Chondrocyte (in vitro differentiated cells): ENCODE measurements at regions not wholly inside any gene's neighbourhood (a gene's known extent, or its start where the extent isn't known, plus 50 kb on each side); places are given as distances from the start of the nearest gene placed in this dataset.

Source experiments
- DNase-seq: peaks from one replicate; pipeline ENCODE4 v3.0.0; 2021; ENCODE audit warnings: mixed read lengths, low spot score
- H3K27ac Mint-ChIP-seq: one replicate; pipeline ENCODE4 v1.8.0; 2021; ENCODE audit warnings: mild to moderate bottlenecking, moderate library complexity, mixed read lengths; ENCODE audit not compliant: unreplicated experiment
- H3K27me3 Mint-ChIP-seq: 2 replicates; pipeline ENCODE4 v1.8.0; 2021; ENCODE audit warnings: low read depth, mixed read lengths
- H3K36me3 Mint-ChIP-seq: 2 replicates; pipeline ENCODE4 v1.8.0; 2021; ENCODE audit warnings: low read depth, mixed read lengths
- H3K4me1 Mint-ChIP-seq: 2 replicates; pipeline ENCODE4 v1.8.0; 2021; ENCODE audit warnings: low read depth, mild to moderate bottlenecking, mixed read lengths
- H3K4me3 Mint-ChIP-seq: one replicate; pipeline ENCODE4 v1.8.0; 2021; ENCODE audit warnings: mild to moderate bottlenecking, moderate library complexity, mixed read lengths; ENCODE audit not compliant: unreplicated experiment
- H3K9me3 Mint-ChIP-seq: 2 replicates; pipeline ENCODE4 v1.8.0; 2021; ENCODE audit warnings: low read depth, mixed read lengths
- CTCF ChIP-seq: fragments of 200-600 bp; sonication (generic); IDR thresholded peaks from 2 replicates; pipeline ENCODE4 v1.5.0; 2021; ENCODE audit warnings: antibody characterized with exemption, mild to moderate bottlenecking, moderate library complexity

DNA sequence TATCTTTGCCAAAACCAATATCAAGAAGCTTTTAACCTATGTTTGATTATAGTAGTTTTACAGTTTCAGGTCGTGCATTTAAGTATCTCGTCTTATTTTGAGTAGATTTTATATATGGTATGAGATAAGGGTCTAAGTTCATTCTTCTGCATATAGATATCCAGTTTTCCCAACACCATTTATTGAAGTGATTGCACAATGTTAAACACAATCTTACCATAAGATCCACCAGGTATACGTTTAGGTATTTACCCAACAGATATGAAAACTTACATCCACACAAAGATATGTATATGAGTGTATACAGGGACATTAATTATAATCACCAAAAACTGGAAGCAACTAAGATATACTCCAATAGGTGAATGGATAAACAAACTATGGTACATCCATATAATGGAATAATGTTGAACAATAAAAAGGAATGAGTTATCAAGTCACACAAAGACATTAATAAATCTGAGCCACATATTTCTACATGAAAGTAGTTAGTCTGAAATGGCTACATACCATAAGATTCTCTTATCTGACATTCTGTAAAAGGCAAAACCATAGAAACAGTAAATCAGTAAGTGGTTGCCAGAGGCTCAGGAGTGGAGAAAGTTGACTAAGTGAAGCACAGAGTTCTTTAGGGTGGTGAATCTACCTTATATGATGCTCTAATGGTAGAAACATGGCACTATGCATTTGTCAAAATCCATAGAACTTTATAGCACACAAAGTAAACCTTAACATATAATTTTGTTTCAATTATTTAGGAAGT, 222.6 kb downstream of the NUAK1 start:
- no peak overlapping the region for H3K4me3 Mint-ChIP-seq
- DNase-seq = no peak
- no peaks in the 10 kb centered on the region for H3K27me3 Mint-ChIP-seq
- peaks cover 7% of the 10 kb centered on the region for H3K9me3 Mint-ChIP-seq
- no peak overlapping the region for H3K27ac Mint-ChIP-seq
- no peaks in the 10 kb centered on the region for H3K36me3 Mint-ChIP-seq
- TF ChIP-seq CTCF = no peak
- peaks cover 20% of the 10 kb centered on the region for H3K4me1 Mint-ChIP-seq

DNA sequence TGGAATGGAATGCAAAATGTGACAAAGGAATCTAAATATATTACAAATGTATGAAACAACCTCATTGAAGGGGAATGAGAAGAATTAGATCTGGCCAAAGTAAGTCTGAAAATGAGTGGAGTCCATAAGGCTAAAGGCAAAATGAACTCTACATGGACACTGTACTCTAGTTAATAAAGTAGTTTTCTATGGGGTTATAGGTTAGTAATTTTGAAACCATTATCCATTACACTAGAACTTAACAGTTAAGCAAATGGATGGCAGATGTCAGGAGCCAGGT, 222.1 kb downstream of the NUAK1 start:
- peaks cover 22% of the 10 kb centered on the region for H3K4me1 Mint-ChIP-seq
- no peak overlapping the region for H3K4me3 Mint-ChIP-seq
- peaks cover 7% of the 10 kb centered on the region for H3K9me3 Mint-ChIP-seq
- no peaks in the 10 kb centered on the region for H3K27me3 Mint-ChIP-seq
- no peak for DNase-seq
- H3K36me3 Mint-ChIP-seq = no peaks in the 10 kb centered on the region
- TF ChIP-seq CTCF = no peak
- H3K27ac Mint-ChIP-seq = peak overlapping the region; percentile 13

- no peak overlapping the region for H3K27ac Mint-ChIP-seq
- TF ChIP-seq CTCF = no peak
- H3K36me3 Mint-ChIP-seq = no peaks in the 10 kb centered on the region
- H3K4me1 Mint-ChIP-seq = peaks cover 49% of the 10 kb centered on the region
- H3K4me3 Mint-ChIP-seq = no peak overlapping the region
- H3K9me3 Mint-ChIP-seq = no peaks in the 10 kb centered on the region
- no peaks in the 10 kb centered on the region for H3K27me3 Mint-ChIP-seq
- DNase-seq = no peak
Observed at GRCh38 chr12:105920161-105920684, 218.5 kb downstream of the NUAK1 start.

DNA sequence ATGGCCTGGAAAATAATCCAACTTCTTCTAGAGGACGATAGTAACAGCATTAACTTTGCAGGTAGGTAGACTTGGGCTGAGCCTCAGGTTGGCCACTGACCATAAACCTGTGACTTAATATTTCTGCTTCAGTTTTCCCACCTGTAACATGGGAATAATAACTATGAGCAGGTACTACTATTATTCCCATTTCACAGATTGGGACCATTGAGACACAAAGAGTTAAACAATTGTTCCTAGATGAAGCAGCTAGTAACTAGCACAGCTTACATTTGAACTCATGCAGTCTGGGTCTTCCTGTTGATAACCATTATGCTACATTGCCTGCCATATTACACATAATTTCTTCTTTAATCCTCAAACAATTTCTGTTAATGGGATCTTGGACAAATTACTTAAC, 217.7 kb downstream of the NUAK1 start:
- DNase-seq = no peak
- H3K4me1 Mint-ChIP-seq = peaks cover 49% of the 10 kb centered on the region
- no peak overlapping the region for H3K27ac Mint-ChIP-seq
- no peak overlapping the region for H3K4me3 Mint-ChIP-seq
- no peaks in the 10 kb centered on the region for H3K36me3 Mint-ChIP-seq
- H3K9me3 Mint-ChIP-seq = no peaks in the 10 kb centered on the region
- TF ChIP-seq CTCF = no peak
- no peaks in the 10 kb centered on the region for H3K27me3 Mint-ChIP-seq

GRCh38 chr12:105921872-105922669, 216.7 kb downstream of the NUAK1 start:
- H3K4me3 Mint-ChIP-seq = no peak overlapping the region
- no peaks in the 10 kb centered on the region for H3K9me3 Mint-ChIP-seq
- no peak for DNase-seq
- no peak for TF ChIP-seq CTCF
- peak overlapping the region; percentile 97 for H3K27ac Mint-ChIP-seq
- H3K27me3 Mint-ChIP-seq = no peaks in the 10 kb centered on the region
- no peaks in the 10 kb centered on the region for H3K36me3 Mint-ChIP-seq
- peaks cover 39% of the 10 kb centered on the region for H3K4me1 Mint-ChIP-seq
